ENCODE measurements at regions not wholly inside any gene's neighbourhood (a gene's known extent, or its start where the extent isn't known, plus 50 kb on each side); places are given as distances from the start of the nearest gene placed in this dataset.

GRCh38 chr5:73338256-73339050, 110.1 kb downstream of the FOXD1 start:
- no peak for DNase-seq

- DNase-seq: no peak
These were observed 110.9 kb downstream of the FOXD1 start for GRCh38 chr5:73337586-73338255.

DNA sequence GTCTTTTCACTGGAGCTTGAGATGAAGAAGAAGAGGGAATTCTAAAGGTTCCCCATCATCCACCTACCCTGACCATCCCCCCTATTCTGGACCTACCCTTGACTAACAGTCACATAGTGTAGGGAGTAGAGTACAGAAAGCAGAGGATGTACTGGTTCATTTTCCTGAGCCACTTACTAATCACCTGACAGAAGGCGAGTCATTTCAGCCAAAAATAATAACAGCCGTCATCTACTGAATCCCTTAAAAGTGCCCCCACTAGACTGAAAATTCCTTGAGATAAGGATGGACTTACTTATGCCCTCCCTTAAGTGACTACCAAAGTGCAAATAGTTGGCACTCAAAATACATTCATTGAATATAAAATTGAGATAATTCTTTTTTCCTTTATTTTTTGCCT, 112.2 kb downstream of the FOXD1 start:
- no peak for DNase-seq

DNA sequence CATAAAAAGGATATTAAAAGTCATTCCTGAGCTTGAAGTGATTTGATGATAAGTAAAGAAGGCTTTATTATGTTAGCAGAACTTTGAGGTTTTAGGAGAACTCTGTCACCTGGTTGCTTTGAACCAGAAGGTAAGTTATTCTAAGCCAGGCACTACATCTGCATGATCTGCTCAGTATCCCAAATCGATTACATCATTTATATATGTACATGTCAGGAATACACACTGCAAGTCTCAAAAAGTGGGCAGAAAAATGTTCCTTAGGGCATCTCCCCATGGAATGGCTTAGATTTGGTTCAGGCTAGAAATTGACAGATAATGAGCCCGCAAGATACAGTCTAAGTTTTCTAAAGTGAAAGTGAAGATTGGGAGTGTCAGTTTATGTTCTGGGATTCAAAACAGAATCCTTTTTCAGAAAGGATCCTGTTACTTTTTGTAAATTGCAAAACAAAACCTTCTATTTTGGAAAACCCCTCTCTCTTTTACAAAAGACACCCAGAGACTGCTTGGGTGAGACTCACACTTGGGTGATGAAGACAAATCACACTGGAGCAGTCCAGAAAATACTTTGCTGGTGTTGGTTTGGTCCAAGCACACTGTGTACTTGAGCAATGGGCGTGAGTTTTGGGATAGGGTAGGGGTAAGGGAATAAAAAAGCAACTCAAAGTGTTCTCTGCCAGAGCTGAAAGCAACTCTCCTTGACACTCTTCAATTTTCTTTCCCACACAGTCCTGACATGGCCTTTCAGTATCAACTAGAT, 114.5 kb downstream of the FOXD1 start:
- DNase-seq: no peak

DNA sequence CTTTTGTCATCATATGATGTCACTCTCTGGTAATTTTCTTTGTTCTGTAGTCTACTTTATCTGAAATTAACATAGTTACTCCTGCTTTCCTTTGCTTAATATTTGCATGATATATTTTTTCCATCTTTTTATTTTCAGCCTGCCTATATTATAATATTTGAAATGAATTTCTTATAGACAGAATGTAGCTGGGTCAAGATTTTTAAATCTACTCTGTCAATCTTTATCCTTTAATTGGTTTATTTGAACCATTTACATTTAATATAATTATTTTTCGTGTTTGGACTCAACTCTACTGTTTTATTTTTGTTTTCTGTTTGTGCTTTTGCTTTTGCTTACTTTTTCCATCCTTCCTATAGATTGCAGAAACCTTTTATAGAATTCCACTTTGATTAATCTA, 118.0 kb downstream of the FOXD1 start:
- no peak for DNase-seq

DNA sequence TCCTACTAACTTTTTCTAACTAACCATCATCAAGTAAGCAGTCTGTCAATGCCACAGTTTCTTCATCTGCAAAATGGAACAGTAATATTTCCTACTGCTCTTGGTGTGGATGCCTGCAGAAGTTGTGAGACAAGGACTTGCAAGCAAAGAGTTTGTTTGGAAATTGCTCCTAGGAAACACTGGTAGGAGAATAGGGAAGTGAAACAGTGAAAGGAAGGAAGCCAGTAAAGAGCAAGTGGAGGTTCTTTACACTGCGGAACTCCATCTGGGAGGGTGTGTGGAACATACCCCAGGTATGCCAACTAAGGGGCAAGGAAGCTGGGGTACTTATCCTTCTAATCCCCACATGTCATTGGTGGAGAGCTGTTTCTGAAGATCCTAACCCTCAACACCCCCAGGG, 119.9 kb downstream of the FOXD1 start:
- DNase-seq: no peak

- no peak for DNase-seq
These were observed 120.6 kb downstream of the FOXD1 start for GRCh38 chr5:73327908-73328455.

DNA sequence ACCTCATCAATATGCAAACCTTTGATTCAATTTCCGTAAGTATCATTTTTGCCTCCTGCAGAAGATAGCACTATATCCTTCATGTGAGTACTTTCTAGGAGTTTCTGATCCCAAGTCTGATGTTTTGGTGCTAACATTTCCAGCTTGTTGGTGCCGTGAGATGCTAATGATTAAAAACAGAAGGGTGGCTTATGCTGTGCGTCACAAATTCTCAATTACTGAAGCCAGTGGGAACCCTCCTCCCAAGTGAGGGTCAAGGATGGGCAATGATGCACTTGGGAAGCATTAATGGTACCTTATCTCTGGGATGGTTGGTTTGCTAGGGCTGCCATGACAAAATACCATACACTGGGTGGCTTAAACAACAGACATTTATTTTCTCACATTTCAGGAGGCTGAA, 123.0 kb downstream of the FOXD1 start:
- no peak for DNase-seq

GRCh38 chr5:73323466-73323865, 125.1 kb downstream of the FOXD1 start:
- no peak for DNase-seq

GRCh38 chr5:73322437-73323076, 126.0 kb downstream of the FOXD1 start:
- no peak for DNase-seq

GRCh38 chr5:73321757-73322436, 126.7 kb downstream of the FOXD1 start:
- DNase-seq: no peak

- no peak for DNase-seq
These were observed 129.5 kb downstream of the FOXD1 start for GRCh38 chr5:73319036-73319435.

DNA sequence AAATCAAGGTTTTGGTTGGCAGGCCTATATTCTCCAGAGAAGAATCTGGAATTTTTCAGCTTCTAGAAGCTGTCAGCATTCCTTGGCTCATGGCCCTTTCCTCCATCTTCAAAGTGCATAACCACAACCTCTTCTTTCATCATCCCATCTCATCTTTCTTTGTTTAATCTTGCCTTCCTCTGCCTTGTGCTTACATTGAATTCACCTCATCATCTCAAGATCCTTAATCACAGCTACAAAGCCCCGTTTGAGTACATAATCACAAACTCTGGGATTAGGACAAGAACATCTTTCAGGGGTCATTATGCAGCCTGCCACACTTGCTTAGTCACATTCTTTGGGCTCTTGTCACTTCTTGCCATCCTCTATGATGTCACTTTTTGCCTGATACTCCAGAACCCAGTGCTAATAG, 130.3 kb downstream of the FOXD1 start:
- DNase-seq: no peak

- no peak for DNase-seq
These were observed 131.1 kb downstream of the FOXD1 start for GRCh38 chr5:73317523-73317922.

- no peak for DNase-seq
These were observed 134.0 kb downstream of the FOXD1 start for GRCh38 chr5:73314395-73315257.

GRCh38 chr5:73312872-73313510, 135.6 kb downstream of the FOXD1 start:
- DNase-seq: no peak

DNA sequence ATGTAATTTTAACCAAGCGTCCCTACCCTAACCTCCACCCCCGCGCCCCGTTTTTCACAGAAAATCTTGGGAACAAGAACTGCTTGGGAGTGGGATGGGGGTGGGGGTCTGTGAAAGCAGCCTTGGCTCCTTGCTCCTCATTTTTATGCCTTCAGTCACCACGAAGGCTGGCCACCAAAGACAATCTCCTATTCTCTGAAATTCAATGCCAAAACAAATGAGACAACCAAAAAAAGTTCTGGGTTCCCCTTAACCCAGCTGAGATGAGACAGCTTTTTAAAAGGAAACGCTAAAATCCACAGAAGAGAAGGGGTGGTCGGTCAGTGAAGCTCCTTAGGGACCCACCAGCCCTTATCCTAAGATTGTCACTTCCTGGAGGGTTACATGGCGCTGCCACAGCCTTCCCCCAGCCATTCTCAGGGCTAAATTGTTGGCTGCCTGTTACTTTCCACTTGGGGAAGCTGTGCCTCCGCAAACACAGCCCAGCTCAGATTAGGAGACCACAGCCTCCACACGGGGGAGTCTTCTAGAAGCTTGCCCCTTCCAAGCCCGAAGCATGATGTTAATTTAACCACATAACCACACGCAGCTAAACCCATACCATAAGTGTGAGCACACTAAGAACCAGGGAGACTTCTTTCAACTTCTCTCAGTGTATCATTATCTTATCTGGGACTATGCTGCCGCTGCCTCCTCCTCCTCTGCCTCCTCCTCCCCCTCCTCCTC, 136.3 kb downstream of the FOXD1 start:
- DNase-seq: no peak

DNA sequence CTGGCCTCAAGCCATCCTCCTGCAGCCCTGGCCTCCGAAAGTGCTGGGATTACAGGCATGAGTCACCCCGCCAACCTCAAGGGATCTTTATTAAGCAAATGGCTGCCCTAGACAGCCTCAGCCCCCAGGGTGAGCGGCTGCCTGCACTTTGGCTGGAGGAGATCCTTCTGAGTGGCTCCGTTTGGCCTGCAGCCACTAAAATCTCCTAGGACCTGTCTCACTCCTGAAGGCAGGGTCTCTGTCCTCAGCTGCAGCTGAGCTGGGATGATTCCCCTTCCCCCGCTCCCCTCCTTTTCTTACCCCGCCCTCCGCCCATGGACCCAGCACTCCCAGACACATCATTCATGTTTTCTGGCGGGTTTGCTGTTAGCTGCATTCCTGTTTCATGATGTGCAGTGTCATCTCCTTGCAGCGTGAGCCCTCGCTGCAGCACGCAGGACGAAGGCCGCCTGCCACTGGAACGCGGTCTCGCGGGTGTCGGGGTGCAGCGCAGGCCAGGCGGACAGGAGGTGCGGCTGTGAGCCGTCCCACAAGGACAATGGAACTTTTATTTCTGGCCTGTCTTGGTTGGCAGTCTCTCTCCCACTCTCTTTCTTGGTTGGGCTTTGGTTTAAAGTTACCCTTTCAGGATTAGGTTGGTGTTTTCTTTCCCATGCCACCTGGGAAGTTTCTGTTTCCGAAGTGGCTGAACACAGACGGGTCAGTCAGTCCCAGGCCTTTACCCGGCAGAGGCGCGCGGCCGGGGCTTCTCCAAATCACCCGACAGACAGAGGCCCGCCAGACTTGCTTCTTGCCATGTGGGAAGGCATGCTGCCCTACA, 137.1 kb downstream of the FOXD1 start:
- DNase-seq: no peak

DNA sequence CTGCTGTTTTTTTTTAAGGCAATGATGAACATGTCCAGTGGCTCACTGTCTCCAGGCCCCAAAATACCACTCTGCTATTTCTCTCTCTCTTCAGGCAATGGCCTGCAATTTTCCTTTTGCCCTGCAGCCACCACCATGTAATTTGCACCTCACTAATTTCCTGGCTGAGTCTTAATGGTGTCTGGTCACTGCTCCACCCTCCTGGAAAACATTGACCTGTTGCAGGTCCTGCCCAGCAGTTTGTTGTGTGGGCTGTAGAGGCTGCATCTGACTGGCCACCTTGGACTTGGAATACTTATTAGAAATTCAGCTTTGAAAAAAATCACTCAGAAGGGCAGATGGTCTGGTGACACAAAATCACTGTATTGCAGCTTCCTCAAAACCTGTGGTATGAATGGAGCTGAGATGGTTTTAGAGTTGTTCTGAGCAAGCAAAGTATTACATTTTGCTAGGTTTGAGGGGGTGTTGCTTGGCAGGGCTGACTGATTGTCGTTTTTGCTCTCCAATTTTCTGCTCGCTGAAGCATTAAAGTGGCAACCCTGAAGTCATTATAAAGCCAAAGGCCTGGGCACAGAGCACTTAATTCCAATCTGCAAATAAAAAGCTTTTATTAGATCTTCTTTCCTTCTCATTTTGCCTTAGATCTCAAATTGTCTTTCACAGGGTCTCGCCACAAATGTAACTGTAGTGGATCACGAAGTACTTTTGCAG, 134.8 kb downstream of the TMEM174 start:
- no peak for DNase-seq

Data from NCI-H1694 (cell line).